Kidney epithelial cell (primary cell): ENCODE measurements at regions not wholly inside any gene's neighbourhood (a gene's known extent, or its start where the extent isn't known, plus 50 kb on each side); places are given as distances from the start of the nearest gene placed in this dataset.
"Not testable (repeated sequence)": the region's sequence is repeated elsewhere in the genome, so short reads cannot be mapped to it uniquely, and the experiment has no call there.

ENCODE experiments used
- DNase-seq: peaks from one replicate; pipeline ENCODE4 v3.0.0-alpha.2; 2010; ENCODE audit warnings: low read depth
- H3K27me3 ChIP-seq: 2 replicates; pipeline ENCODE4 v1.6.0; 2011; ENCODE audit warnings: low read length; ENCODE audit not compliant: control insufficient read depth, insufficient read depth
- H3K36me3 ChIP-seq: 2 replicates; pipeline ENCODE4 v1.5.1; 2011; ENCODE audit warnings: low read length; ENCODE audit not compliant: control insufficient read depth, insufficient read depth
- H3K4me3 ChIP-seq: 2 replicates; pipeline ENCODE4 v1.5.1; 2011; ENCODE audit warnings: low read depth, mild to moderate bottlenecking, control low read depth, low read length
- CTCF ChIP-seq: IDR thresholded peaks from 2 replicates; pipeline ENCODE4 v1.5.1; 2011; ENCODE audit warnings: mild to moderate bottlenecking, moderate library complexity, low read length, control low read depth, inconsistent platforms; ENCODE audit not compliant: insufficient read depth, poor library complexity, severe bottlenecking

GRCh38 chr4:9716093-9716492, 65.3 kb upstream of the DRD5 start:
- Histone ChIP-seq H3K36me3 (no peaks in the 10 kb centered on the region), H3K27me3 (no peaks in the 10 kb centered on the region), H3K4me3 (no peak overlapping the region)
- no peak for DNase-seq
- TF ChIP-seq CTCF: no peak

GRCh38 chr4:9718246-9718939, 63.0 kb upstream of the DRD5 start:
- H3K4me3 ChIP-seq, DNase-seq: not testable (repeated sequence)

GRCh38 chr4:9722131-9722530, 59.3 kb upstream of the DRD5 start:
- H3K27me3 ChIP-seq, H3K36me3 ChIP-seq, DNase-seq, H3K4me3 ChIP-seq: not testable (repeated sequence)

More at GRCh38 chr4:9718246-9718939, 63.0 kb upstream of the DRD5 start:
- H3K27me3 ChIP-seq, H3K36me3 ChIP-seq: not testable (repeated sequence)
